Astrocyte (in vitro differentiated cells and primary cell): ENCODE measurements at regions not wholly inside any gene's neighbourhood (a gene's known extent, or its start where the extent isn't known, plus 50 kb on each side); places are given as distances from the start of the nearest gene placed in this dataset.

Source experiments
- DNase-seq: peaks from one replicate; pipeline ENCODE4 v3.0.0-alpha.2; 2010; ENCODE audit warnings: low read depth
- FAIRE-seq: peaks from 2 replicates; lab custom pipeline; 2011; peaks lifted over from hg19 to GRCh38; lab: Jason Lieb, UNC
- H2AFZ ChIP-seq: 2 replicates; pipeline ENCODE4 v1.6.0; 2012; ENCODE audit warnings: low read depth, low read length, inconsistent platforms
- H3K27ac ChIP-seq: 2 replicates; pipeline ENCODE4 v1.5.1; 2011; ENCODE audit warnings: low read depth, low read length, inconsistent platforms
- H3K27me3 ChIP-seq: 2 replicates; pipeline ENCODE4 v1.6.0; 2011; ENCODE audit warnings: low read length, inconsistent platforms; ENCODE audit not compliant: insufficient read depth
- H3K36me3 ChIP-seq: 2 replicates; pipeline ENCODE4 v1.5.1; 2011; ENCODE audit warnings: low read length, inconsistent platforms; ENCODE audit not compliant: insufficient read depth
- H3K4me1 ChIP-seq: 2 replicates; pipeline ENCODE4 v1.5.1; 2011; ENCODE audit warnings: low read length, inconsistent platforms; ENCODE audit not compliant: insufficient read depth
- H3K4me2 ChIP-seq: 2 replicates; pipeline ENCODE4 v1.6.0; 2012; ENCODE audit warnings: low read length, inconsistent platforms
- H3K4me3 ChIP-seq: 2 replicates; pipeline ENCODE4 v1.5.1; 2011; ENCODE audit warnings: low read depth, mild to moderate bottlenecking, low read length, inconsistent platforms; ENCODE audit not compliant: insufficient read depth
- H3K79me2 ChIP-seq: 2 replicates; pipeline ENCODE4 v1.6.0; 2012; ENCODE audit warnings: mild to moderate bottlenecking, low read length, inconsistent platforms; ENCODE audit not compliant: insufficient read depth
- H3K9ac ChIP-seq: 2 replicates; pipeline ENCODE4 v1.6.0; 2012; ENCODE audit warnings: mild to moderate bottlenecking, low read length, inconsistent platforms
- H3K9me3 ChIP-seq: 2 replicates; pipeline ENCODE4 v1.5.1; 2012; ENCODE audit warnings: low read depth, mild to moderate bottlenecking, low read length, inconsistent platforms; ENCODE audit not compliant: insufficient read depth
- H4K20me1 ChIP-seq: 2 replicates; pipeline ENCODE4 v1.6.0; 2012; ENCODE audit warnings: low read length, inconsistent platforms; ENCODE audit not compliant: insufficient read depth
- H3K27ac Mint-ChIP-seq: one replicate; pipeline ENCODE4 v1.8.0; 2021; ENCODE audit warnings: mild to moderate bottlenecking, mixed read lengths; ENCODE audit not compliant: unreplicated experiment
- H3K27me3 Mint-ChIP-seq: one replicate; pipeline ENCODE4 v1.8.0; 2021; ENCODE audit warnings: low read depth, mixed read lengths; ENCODE audit not compliant: unreplicated experiment
- H3K36me3 Mint-ChIP-seq: one replicate; pipeline ENCODE4 v1.8.0; 2021; ENCODE audit warnings: low read depth, mixed read lengths; ENCODE audit not compliant: unreplicated experiment
- H3K4me1 Mint-ChIP-seq: one replicate; pipeline ENCODE4 v1.8.0; 2021; ENCODE audit warnings: low read depth, mixed read lengths; ENCODE audit not compliant: unreplicated experiment
- H3K4me3 Mint-ChIP-seq: one replicate; pipeline ENCODE4 v1.8.0; 2021; ENCODE audit warnings: mild to moderate bottlenecking, moderate library complexity, mixed read lengths; ENCODE audit not compliant: unreplicated experiment
- H3K9me3 Mint-ChIP-seq: one replicate; pipeline ENCODE4 v1.8.0; 2021; ENCODE audit warnings: mild to moderate bottlenecking, mixed read lengths; ENCODE audit not compliant: unreplicated experiment
- CTCF ChIP-seq: IDR thresholded peaks from 2 replicates; pipeline ENCODE4 v1.5.1; 2011; ENCODE audit warnings: low read depth, mild to moderate bottlenecking, inconsistent platforms, low read length, moderate library complexity; ENCODE audit not compliant: insufficient read depth
- EZH2 ChIP-seq: IDR thresholded peaks from 2 replicates; pipeline ENCODE4 v1.6.1; 2012; ENCODE audit warnings: mild to moderate bottlenecking, low read length, inconsistent platforms; ENCODE audit not compliant: insufficient read depth

GRCh38 chr6:119590066-119590465, 240.5 kb upstream of the MAN1A1 start:
- H2AFZ ChIP-seq, result no peak overlapping the region

GRCh38 chr6:119587537-119587936, 238.0 kb upstream of the MAN1A1 start:
- FAIRE-seq (no peak), DNase-seq (peak; percentile 29)
- Histone ChIP-seq H3K27ac (no peak overlapping the region), H3K4me2 (no peak overlapping the region), H3K4me1 (no peaks in the 10 kb centered on the region), H3K4me3 (no peak overlapping the region), H3K79me2 (no peaks in the 10 kb centered on the region), H3K9me3 (no peaks in the 10 kb centered on the region), H3K9ac (no peak overlapping the region), H3K27me3 (no peaks in the 10 kb centered on the region), H3K36me3 (no peaks in the 10 kb centered on the region), H4K20me1 (no peaks in the 10 kb centered on the region), H2AFZ (no peak overlapping the region)
- no peak overlapping the region for H3K27ac Mint-ChIP-seq
- TF ChIP-seq EZH2, result no peak
- TF ChIP-seq CTCF, result no peak
- no peaks in the 10 kb centered on the region for H3K9me3 Mint-ChIP-seq
- no peaks in the 10 kb centered on the region for H3K27me3 Mint-ChIP-seq
- peaks cover 12% of the 10 kb centered on the region for H3K4me1 Mint-ChIP-seq
- H3K36me3 Mint-ChIP-seq, result no peaks in the 10 kb centered on the region
- H3K4me3 Mint-ChIP-seq, result no peak overlapping the region

More at GRCh38 chr6:119590066-119590465, 240.5 kb upstream of the MAN1A1 start:
- FAIRE-seq (no peak), DNase-seq (no peak)
- Histone ChIP-seq H3K4me1 (no peaks in the 10 kb centered on the region), H3K9me3 (no peaks in the 10 kb centered on the region), H3K36me3 (no peaks in the 10 kb centered on the region), H3K27me3 (no peaks in the 10 kb centered on the region), H3K27ac (no peak overlapping the region), H3K4me2 (no peak overlapping the region), H3K79me2 (no peaks in the 10 kb centered on the region), H3K4me3 (no peak overlapping the region), H3K9ac (no peak overlapping the region), H4K20me1 (no peaks in the 10 kb centered on the region)
- Mint-ChIP-seq H3K4me3 (no peak overlapping the region), H3K27me3 (no peaks in the 10 kb centered on the region), H3K36me3 (no peaks in the 10 kb centered on the region), H3K9me3 (no peaks in the 10 kb centered on the region), H3K4me1 (peaks cover 12% of the 10 kb centered on the region), H3K27ac (no peak overlapping the region)
- TF ChIP-seq EZH2 (no peak), CTCF (no peak)

GRCh38 chr6:119586250-119586882, 236.8 kb upstream of the MAN1A1 start:
- Histone ChIP-seq H3K27ac (no peak overlapping the region), H3K4me1 (no peaks in the 10 kb centered on the region), H3K36me3 (no peaks in the 10 kb centered on the region), H2AFZ (no peak overlapping the region), H3K79me2 (no peaks in the 10 kb centered on the region), H3K27me3 (no peaks in the 10 kb centered on the region), H3K9me3 (no peaks in the 10 kb centered on the region), H4K20me1 (no peaks in the 10 kb centered on the region), H3K9ac (no peak overlapping the region), H3K4me2 (no peak overlapping the region), H3K4me3 (no peak overlapping the region)
- Mint-ChIP-seq H3K27me3 (no peaks in the 10 kb centered on the region), H3K27ac (no peak overlapping the region), H3K36me3 (no peaks in the 10 kb centered on the region), H3K4me3 (no peak overlapping the region), H3K4me1 (peaks cover 12% of the 10 kb centered on the region), H3K9me3 (no peaks in the 10 kb centered on the region)
- no peak for FAIRE-seq
- no peak for DNase-seq
- TF ChIP-seq EZH2 (no peak), CTCF (no peak)
